Neural progenitor cell (in vitro differentiated cells): ENCODE measurements at regions not wholly inside any gene's neighbourhood (a gene's known extent, or its start where the extent isn't known, plus 50 kb on each side); places are given as distances from the start of the nearest gene placed in this dataset.

Source experiments
- DNase-seq: peaks from one replicate; pipeline ENCODE4 v3.0.0-alpha.2; 2016; ENCODE audit warnings: low spot score
- H2AFZ ChIP-seq: fragments of 200-600 bp; sonication (generic); replicated peaks from 2 replicates; pipeline ENCODE4 v1.6.1; 2016; ENCODE audit warnings: antibody characterized with exemption
- H3F3A ChIP-seq: fragments of 200-600 bp; sonication (generic); 2 replicates; pipeline ENCODE4 v1.6.1; 2016; ENCODE audit warnings: antibody characterized with exemption, low read depth
- H3K27ac ChIP-seq: fragments of 200-600 bp; sonication (generic); 2 replicates; pipeline ENCODE4 v1.5.1; 2016; ENCODE audit warnings: mild to moderate bottlenecking
- H3K27me3 ChIP-seq: fragments of 200-600 bp; sonication (generic); 2 replicates; pipeline ENCODE4 v1.6.1; 2016; ENCODE audit warnings: mild to moderate bottlenecking, moderate library complexity
- H3K36me3 ChIP-seq: fragments of 200-600 bp; sonication (generic); 2 replicates; pipeline ENCODE4 v1.5.1; 2016
- H3K4me1 ChIP-seq: fragments of 200-600 bp; sonication (generic); 2 replicates; pipeline ENCODE4 v1.6.1; 2016; ENCODE audit warnings: mixed run types
- H3K4me2 ChIP-seq: fragments of 200-600 bp; sonication (generic); 2 replicates; pipeline ENCODE4 v1.6.1; 2016
- H3K4me3 ChIP-seq: fragments of 200-600 bp; sonication (generic); 2 replicates; pipeline ENCODE4 v1.5.1; 2016
- H3K79me2 ChIP-seq: fragments of 200-600 bp; sonication (generic); 2 replicates; pipeline ENCODE4 v1.6.1; 2016; ENCODE audit warnings: low read depth
- H3K9ac ChIP-seq: fragments of 200-600 bp; sonication (generic); 2 replicates; pipeline ENCODE4 v1.6.1; 2016
- H3K9me3 ChIP-seq: fragments of 200-600 bp; sonication (generic); 2 replicates; pipeline ENCODE4 v1.5.1; 2016; ENCODE audit warnings: low read depth
- H4K20me1 ChIP-seq: fragments of 200-600 bp; sonication (generic); 2 replicates; pipeline ENCODE4 v1.6.1; 2016; ENCODE audit warnings: low read depth
- H3K27ac Mint-ChIP-seq: 3 replicates; pipeline ENCODE4 v1.8.0; 2021; ENCODE audit warnings: mixed read lengths
- H3K27me3 Mint-ChIP-seq: 2 replicates; pipeline ENCODE4 v1.8.0; 2022; ENCODE audit warnings: low read depth, mild to moderate bottlenecking, inconsistent platforms, moderate library complexity, mixed read lengths; ENCODE audit not compliant: insufficient read depth
- H3K36me3 Mint-ChIP-seq: 3 replicates; pipeline ENCODE4 v1.8.0; 2021; ENCODE audit warnings: mixed read lengths
- H3K4me1 Mint-ChIP-seq: 3 replicates; pipeline ENCODE4 v1.8.0; 2021; ENCODE audit warnings: mixed read lengths
- H3K4me3 Mint-ChIP-seq: 3 replicates; pipeline ENCODE4 v1.8.0; 2021; ENCODE audit warnings: mild to moderate bottlenecking, moderate library complexity, mixed read lengths
- H3K9me3 Mint-ChIP-seq: 3 replicates; pipeline ENCODE4 v1.8.0; 2020; ENCODE audit warnings: mixed read lengths
- EZH2 ChIP-seq: fragments of 200-600 bp; sonication (generic); IDR thresholded peaks from 2 replicates; pipeline ENCODE4 v1.6.1; 2017; ENCODE audit warnings: antibody characterized with exemption, mild to moderate bottlenecking, moderate library complexity
- EZH2phosphoT487 ChIP-seq: fragments of 200-600 bp; sonication (generic); IDR thresholded peaks from 2 replicates; pipeline ENCODE4 v1.6.1; 2017; ENCODE audit warnings: antibody characterized with exemption
- TF ChIP-seq, protein P1 (sequence below): fragments of 200-600 bp; sonication (generic); IDR thresholded peaks from 2 replicates; pipeline ENCODE4 v1.5.1; 2017; ENCODE audit warnings: antibody characterized with exemption, mild to moderate bottlenecking

GRCh38 chr12:69141074-69141473 lies 98.3 kb upstream of the CPSF6 start:
- Histone ChIP-seq H3F3A (no peaks in the 10 kb centered on the region), H4K20me1 (no peaks in the 10 kb centered on the region), H3K79me2 (no peaks in the 10 kb centered on the region), H3K4me2 (no peak overlapping the region), H3K9ac (no peak overlapping the region), H3K4me3 (no peak overlapping the region), H3K27ac (no peak overlapping the region), H2AFZ (no peak overlapping the region), H3K9me3 (peaks cover 12% of the 10 kb centered on the region), H3K27me3 (no peaks in the 10 kb centered on the region), H3K4me1 (peaks cover 2% of the 10 kb centered on the region), H3K36me3 (peaks cover 3% of the 10 kb centered on the region)
- Mint-ChIP-seq H3K36me3 (no peaks in the 10 kb centered on the region), H3K4me3 (no peak overlapping the region), H3K27ac (no peak overlapping the region), H3K27me3 (no peaks in the 10 kb centered on the region), H3K9me3 (peaks cover 43% of the 10 kb centered on the region), H3K4me1 (no peaks in the 10 kb centered on the region)
- DNase-seq: no peak
- TF ChIP-seq EZH2phosphoT487 (no peak), EZH2 (no peak)
- TF ChIP-seq, protein P1, sequence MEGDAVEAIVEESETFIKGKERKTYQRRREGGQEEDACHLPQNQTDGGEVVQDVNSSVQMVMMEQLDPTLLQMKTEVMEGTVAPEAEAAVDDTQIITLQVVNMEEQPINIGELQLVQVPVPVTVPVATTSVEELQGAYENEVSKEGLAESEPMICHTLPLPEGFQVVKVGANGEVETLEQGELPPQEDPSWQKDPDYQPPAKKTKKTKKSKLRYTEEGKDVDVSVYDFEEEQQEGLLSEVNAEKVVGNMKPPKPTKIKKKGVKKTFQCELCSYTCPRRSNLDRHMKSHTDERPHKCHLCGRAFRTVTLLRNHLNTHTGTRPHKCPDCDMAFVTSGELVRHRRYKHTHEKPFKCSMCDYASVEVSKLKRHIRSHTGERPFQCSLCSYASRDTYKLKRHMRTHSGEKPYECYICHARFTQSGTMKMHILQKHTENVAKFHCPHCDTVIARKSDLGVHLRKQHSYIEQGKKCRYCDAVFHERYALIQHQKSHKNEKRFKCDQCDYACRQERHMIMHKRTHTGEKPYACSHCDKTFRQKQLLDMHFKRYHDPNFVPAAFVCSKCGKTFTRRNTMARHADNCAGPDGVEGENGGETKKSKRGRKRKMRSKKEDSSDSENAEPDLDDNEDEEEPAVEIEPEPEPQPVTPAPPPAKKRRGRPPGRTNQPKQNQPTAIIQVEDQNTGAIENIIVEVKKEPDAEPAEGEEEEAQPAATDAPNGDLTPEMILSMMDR: no peak

DNA sequence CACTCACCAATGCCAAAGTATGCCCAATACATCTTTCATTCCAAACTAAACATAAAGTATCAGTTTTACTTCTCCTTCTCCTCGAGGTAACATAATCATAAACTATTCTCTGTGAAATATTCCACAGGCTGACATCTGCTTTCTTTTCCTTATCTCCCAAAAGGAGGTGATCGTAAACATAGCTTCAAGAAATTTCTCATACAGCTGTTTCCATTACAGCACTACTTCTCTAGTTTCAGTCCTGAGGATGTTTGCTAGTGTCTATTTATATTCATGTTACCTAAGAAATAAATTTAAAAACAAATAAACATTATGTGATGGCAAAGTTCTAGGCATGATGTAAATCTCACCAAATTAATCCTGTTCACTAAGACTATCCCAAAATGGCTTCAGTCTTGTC lies 90.1 kb upstream of the CPSF6 start:
- Histone ChIP-seq H2AFZ (no peak overlapping the region), H3K4me3 (no peak overlapping the region), H3K27ac (no peak overlapping the region), H3K36me3 (no peaks in the 10 kb centered on the region), H3K9me3 (no peaks in the 10 kb centered on the region), H3K4me2 (no peak overlapping the region), H3K4me1 (peaks cover 2% of the 10 kb centered on the region), H4K20me1 (no peaks in the 10 kb centered on the region), H3F3A (no peaks in the 10 kb centered on the region), H3K9ac (no peak overlapping the region), H3K79me2 (no peaks in the 10 kb centered on the region), H3K27me3 (no peaks in the 10 kb centered on the region)
- Mint-ChIP-seq H3K4me3 (no peak overlapping the region), H3K27ac (no peak overlapping the region), H3K9me3 (no peaks in the 10 kb centered on the region), H3K4me1 (peaks cover 3% of the 10 kb centered on the region), H3K36me3 (no peaks in the 10 kb centered on the region), H3K27me3 (peaks cover 2% of the 10 kb centered on the region)
- TF ChIP-seq EZH2 (no peak), EZH2phosphoT487 (no peak)
- TF ChIP-seq, protein P1: no peak
- DNase-seq: no peak

GRCh38 chr12:69150083-69150795 lies 89.1 kb upstream of the CPSF6 start:
- Histone ChIP-seq H4K20me1 (no peaks in the 10 kb centered on the region), H3K27me3 (no peaks in the 10 kb centered on the region), H3K9ac (no peak overlapping the region), H3K27ac (no peak overlapping the region), H3F3A (peaks cover 4% of the 10 kb centered on the region), H3K4me1 (no peaks in the 10 kb centered on the region), H3K79me2 (no peaks in the 10 kb centered on the region), H3K4me2 (no peak overlapping the region), H3K9me3 (no peaks in the 10 kb centered on the region), H3K4me3 (no peak overlapping the region), H3K36me3 (no peaks in the 10 kb centered on the region), H2AFZ (no peak overlapping the region)
- Mint-ChIP-seq H3K4me1 (peaks cover 3% of the 10 kb centered on the region), H3K27ac (no peak overlapping the region), H3K36me3 (no peaks in the 10 kb centered on the region), H3K27me3 (peaks cover 2% of the 10 kb centered on the region), H3K4me3 (no peak overlapping the region), H3K9me3 (no peaks in the 10 kb centered on the region)
- TF ChIP-seq EZH2phosphoT487 (no peak), EZH2 (no peak)
- TF ChIP-seq, protein P1: no peak
- DNase-seq: no peak
